H1 (cell line): ENCODE measurements at regions not wholly inside any gene's neighbourhood (a gene's known extent, or its start where the extent isn't known, plus 50 kb on each side); places are given as distances from the start of the nearest gene placed in this dataset.

Source experiments
- CTCF ChIA-PET: fragments of 300-600 bp; sonication (Branson Sonifier 250); formaldehyde crosslinking; loops from one replicate; lab custom pipeline; 2021; ENCODE audit not compliant: partially characterized antibody; lab: Charles Lee
- POLR2A ChIA-PET: fragments of 300-600 bp; sonication (Branson Sonifier 250); formaldehyde crosslinking; loops from one replicate; lab custom pipeline; 2021; ENCODE audit warnings: inconsistent platforms; ENCODE audit not compliant: partially characterized antibody; lab: Charles Lee
- DNase-seq, 2 experiments: peaks; one replicate each; pipeline versions ENCODE4 v3.0.0 to v3.0.0-alpha.2; 2010 to 2022; ENCODE audit warnings: low spot score in 2 of 2, low read depth in 1 of 2, mixed read lengths in 1 of 2
- FAIRE-seq: peaks from 2 replicates; lab custom pipeline; 2011; peaks lifted over from hg19 to GRCh38; lab: Jason Lieb, UNC
- H2AFZ ChIP-seq: 2 replicates; pipeline ENCODE4 v1.8.1; 2012; ENCODE audit warnings: low read length, inconsistent platforms
- H2AK5ac ChIP-seq: 2 replicates; pipeline ENCODE4 v1.6.1; 2013; ENCODE audit warnings: low read depth, low read length
- H2BK120ac ChIP-seq: replicated peaks from 2 replicates; pipeline ENCODE3; 2013; ENCODE audit warnings: low read depth, low read length, inconsistent platforms
- H2BK12ac ChIP-seq: 2 replicates; pipeline ENCODE4 v1.6.1; 2013; ENCODE audit warnings: low read depth, low read length
- H2BK15ac ChIP-seq: 2 replicates; pipeline ENCODE4 v1.6.1; 2013; ENCODE audit warnings: low read length
- H2BK20ac ChIP-seq: 2 replicates; pipeline ENCODE4 v1.6.1; 2013; ENCODE audit warnings: low read length
- H2BK5ac ChIP-seq: 2 replicates; pipeline ENCODE4 v1.6.1; 2013; ENCODE audit warnings: low read depth, low read length
- H3K14ac ChIP-seq: 2 replicates; pipeline ENCODE4 v1.6.1; 2013; ENCODE audit warnings: inconsistent platforms; ENCODE audit not compliant: insufficient read length
- H3K18ac ChIP-seq: 2 replicates; pipeline ENCODE4 v1.6.1; 2013; ENCODE audit warnings: low read length; ENCODE audit errors: extremely low read depth
- H3K23ac ChIP-seq: 2 replicates; pipeline ENCODE4 v1.6.1; 2013; ENCODE audit warnings: inconsistent platforms; ENCODE audit not compliant: insufficient read length
- H3K23me2 ChIP-seq: 2 replicates; pipeline ENCODE4 v1.6.1; 2013; ENCODE audit warnings: low read depth, low read length
- H3K27ac ChIP-seq: 2 replicates; pipeline ENCODE4 v1.6.1; 2011; ENCODE audit warnings: low read depth, low read length, inconsistent platforms
- H3K27me3 ChIP-seq, 4 experiments: replicated peaks in 1 of 4; 1 replicate in 1 of 4; 2 replicates in 3 of 4; pipeline versions ENCODE4 v1.6.1 to v1.8.1; 2011 to 2013; ENCODE audit warnings: low read length in 3 of 4, mild to moderate bottlenecking in 3 of 4, inconsistent platforms in 2 of 4, mixed read lengths in 2 of 4, moderate library complexity in 1 of 4; ENCODE audit not compliant: control insufficient read depth in 3 of 4, insufficient read depth in 3 of 4; ENCODE audit errors: extremely low read depth in 1 of 4
- H3K36me3 ChIP-seq, 4 experiments: 2 replicates each; pipeline versions ENCODE4 v1.6.1 to v1.8.1; 2011 to 2013; ENCODE audit warnings: mild to moderate bottlenecking in 4 of 4, low read length in 3 of 4, moderate library complexity in 2 of 4, control low read depth in 1 of 4, inconsistent platforms in 1 of 4; ENCODE audit not compliant: insufficient read depth in 4 of 4, control insufficient read depth in 2 of 4
- H3K4ac ChIP-seq: replicated peaks from 2 replicates; pipeline ENCODE3; 2013; ENCODE audit warnings: low read length, low read depth, mixed read lengths, inconsistent platforms; ENCODE audit not compliant: insufficient read length
- H3K4me1 ChIP-seq, 4 experiments: replicated peaks in 1 of 4; 1 replicate in 1 of 4; 2 replicates in 3 of 4; pipeline versions ENCODE4 v1.6.1 to v1.8.1; 2011 to 2013; ENCODE audit warnings: low read length in 3 of 4, inconsistent platforms in 2 of 4, mixed read lengths in 1 of 4; ENCODE audit not compliant: insufficient read depth in 4 of 4, control insufficient read depth in 3 of 4
- H3K4me2 ChIP-seq, 2 experiments: 2 replicates each; pipeline versions ENCODE4 v1.6.1 to v1.8.1; 2011 to 2013; ENCODE audit warnings: low read depth in 2 of 2, low read length in 2 of 2, control low read depth in 1 of 2, inconsistent platforms in 1 of 2, mild to moderate bottlenecking in 1 of 2; ENCODE audit not compliant: insufficient read depth in 1 of 2
- H3K4me3 ChIP-seq, 4 experiments: fragments of 200-600, 300-600 bp in 1 of 4; sonication (generic), shearing (Covaris generic), sonication (Bioruptor Twin) in 1 of 4; 2 replicates each; pipeline versions ENCODE4 v1.5.1 to v1.8.1; 2011 to 2016; ENCODE audit warnings: low read length in 4 of 4, low read depth in 3 of 4, control low read depth in 2 of 4, inconsistent platforms in 2 of 4, mild to moderate bottlenecking in 2 of 4, mixed read lengths in 1 of 4, moderate library complexity in 1 of 4; ENCODE audit not compliant: insufficient read depth in 2 of 4; ENCODE audit errors: extremely low read depth in 1 of 4
- H3K56ac ChIP-seq: replicated peaks from 2 replicates; pipeline ENCODE3; 2013; ENCODE audit warnings: low read depth, mild to moderate bottlenecking, mixed read lengths, low read length, inconsistent platforms; ENCODE audit not compliant: insufficient read length
- H3K79me1 ChIP-seq: 2 replicates; pipeline ENCODE4 v1.6.1; 2013; ENCODE audit warnings: low read depth, low read length, control low read depth
- H3K79me2 ChIP-seq, 2 experiments: 2 replicates each; pipeline versions ENCODE4 v1.6.1 to v1.8.1; 2012 to 2013; ENCODE audit warnings: low read length in 2 of 2, mild to moderate bottlenecking in 2 of 2, inconsistent platforms in 1 of 2; ENCODE audit not compliant: insufficient read depth in 2 of 2, control insufficient read depth in 1 of 2
- H3K9ac ChIP-seq, 4 experiments: replicated peaks in 1 of 4; 1 replicate in 1 of 4; 2 replicates in 3 of 4; pipeline versions ENCODE4 v1.6.1 to v1.8.1; 2011 to 2013; ENCODE audit warnings: low read depth in 3 of 4, low read length in 3 of 4, control low read depth in 2 of 4, mild to moderate bottlenecking in 2 of 4, moderate library complexity in 2 of 4, inconsistent platforms in 1 of 4; ENCODE audit errors: extremely low read depth in 1 of 4
- H3K9me3 ChIP-seq, 2 experiments: 2 replicates each; pipeline versions ENCODE4 v1.6.1 to v1.8.1; 2012 to 2013; ENCODE audit warnings: mild to moderate bottlenecking in 2 of 2, moderate library complexity in 2 of 2, control low read depth in 1 of 2, inconsistent platforms in 1 of 2, low read depth in 1 of 2, low read length in 1 of 2, mixed read lengths in 1 of 2; ENCODE audit not compliant: insufficient read depth in 2 of 2
- H4K20me1 ChIP-seq, 2 experiments: replicated peaks in 1 of 2; 2 replicates each; pipeline versions ENCODE3 to v1.8.1; 2011 to 2013; ENCODE audit warnings: inconsistent platforms in 2 of 2, low read length in 2 of 2, mild to moderate bottlenecking in 1 of 2; ENCODE audit not compliant: insufficient read depth in 2 of 2, control insufficient read depth in 1 of 2
- H4K5ac ChIP-seq: 2 replicates; pipeline ENCODE4 v1.6.1; 2013; ENCODE audit warnings: low read length, low read depth, mixed read lengths, inconsistent platforms; ENCODE audit not compliant: insufficient read length
- H4K8ac ChIP-seq: 2 replicates; pipeline ENCODE4 v1.8.0; 2013; ENCODE audit warnings: mild to moderate bottlenecking, moderate library complexity, low read length, inconsistent platforms; ENCODE audit not compliant: insufficient read depth; ENCODE audit errors: extremely low read depth
- H4K91ac ChIP-seq: replicated peaks from 2 replicates; pipeline ENCODE3; 2013; ENCODE audit warnings: low read length, mixed read lengths, inconsistent platforms; ENCODE audit not compliant: insufficient read length
- ATF2 ChIP-seq: IDR thresholded peaks from 2 replicates; pipeline ENCODE4 v1.6.1; 2012; ENCODE audit warnings: low read length, inconsistent platforms
- HDAC2 ChIP-seq, 2 experiments: fragments of 300-600 bp in 1 of 2; sonication (generic) in 1 of 2; IDR thresholded peaks; 2 replicates each; pipeline ENCODE4 v1.6.1; 2011 to 2012; ENCODE audit warnings: low read depth in 2 of 2, low read length in 2 of 2, mild to moderate bottlenecking in 2 of 2, moderate library complexity in 2 of 2, borderline replicate concordance in 1 of 2, inconsistent platforms in 1 of 2
- ZNF274 ChIP-seq: IDR thresholded peaks from 2 replicates; pipeline ENCODE4 v1.7.0; 2012; ENCODE audit warnings: low read length, borderline replicate concordance; ENCODE audit errors: extremely low read depth
- WGBS, 2 experiments: shearing (Covaris generic) in 1 of 2; methylation state at CpG; one replicate each; pipeline versions ENCODE4 v1.1.6 to v1.1.7; 2013 to 2015; ENCODE audit warnings: low lambda C conversion rate in 2 of 2, mixed read lengths in 2 of 2, inconsistent platforms in 1 of 2, low coverage in 1 of 2, missing lambda C conversion rate in 1 of 2; ENCODE audit not compliant: insufficient replicate concordance in 2 of 2, insufficient coverage in 1 of 2, insufficient read length in 1 of 2; ENCODE audit errors: extremely low coverage in 1 of 2, missing lambda C conversion rate in 1 of 2; 5-methylcytosine and 5-hydroxymethylcytosine counted together

GRCh38 chr4:107151173-107151572 is 115.1 kb upstream of the DKK2 start:
- no peak overlapping the region for H3K14ac ChIP-seq
- H3K4me3 ChIP-seq, result no peak overlapping the region
- H3K4me1 ChIP-seq, result peaks cover 0 to 12% (median 0%) of the 10 kb centered on the region in 4 experiments; a peak in 1 of 7 replicates
- no peak overlapping the region for H2BK12ac ChIP-seq
- 88% methylated on average over 1 of the region's 1 CpG; no CpG with 5 or more reads in 1 of the 2 experiments for WGBS, 2 experiments
- H3K4ac ChIP-seq, result no peak overlapping the region
- TF ChIP-seq HDAC2 (IDR thresholded peaks at IDR 0.05; ENCODE audit: borderline replicate concordance in 1 of 2, low read depth in 2 of 2, low read length in 2 of 2) (no peak), ZNF274 (no peak), ATF2 (no peak)
- TF ChIP-seq, all 59 proteins: peak for 0
- Histone ChIP-seq H4K91ac (no peak overlapping the region), H2BK5ac (no peak overlapping the region), H2AFZ (no peak overlapping the region), H3K56ac (no peak overlapping the region), H3K27me3 (no peaks in the 10 kb centered on the region), H3K18ac (no peak overlapping the region), H2AK5ac (no peak overlapping the region), H4K5ac (no peak overlapping the region), H2BK20ac (no peak overlapping the region), H3K79me2 (no peaks in the 10 kb centered on the region), H2BK15ac (no peak overlapping the region), H4K8ac (no peak overlapping the region), H3K9me3 (no peaks in the 10 kb centered on the region), H3K23me2 (no peaks in the 10 kb centered on the region; the same call in 1 of the 2 replicates), H3K36me3 (no peaks in the 10 kb centered on the region), H3K27ac (no peak overlapping the region), H3K4me2 (no peak overlapping the region), H3K23ac (no peak overlapping the region), H3K79me1 (no peaks in the 10 kb centered on the region), H2BK120ac (no peak overlapping the region), H3K9ac (no peak overlapping the region), H4K20me1 (no peaks in the 10 kb centered on the region)
- ChIA-PET POLR2A (no interaction called here), CTCF (no interaction called here)
- DNase-seq, result no peak
- no peak for FAIRE-seq
